ENCODE measurements at regions not wholly inside any gene's neighbourhood (a gene's known extent, or its start where the extent isn't known, plus 50 kb on each side); places are given as distances from the start of the nearest gene placed in this dataset.
"Not testable (repeated sequence)": the region's sequence is repeated elsewhere in the genome, so short reads cannot be mapped to it uniquely, and the experiment has no call there.

- H3K4me1 ChIP-seq (ENCODE audit: control insufficient read depth, insufficient read depth, low read depth, low read length); H2AFZ ChIP-seq (ENCODE audit: low read depth, low read length); H3K9me3 ChIP-seq (ENCODE audit: control insufficient read depth, low read length); H3K4me3 ChIP-seq (ENCODE audit: insufficient read depth in 1 of 2, low read depth in 1 of 2, low read length in 2 of 2); H2AK5ac ChIP-seq (ENCODE audit: low read length, severe bottlenecking); DNase-seq; H3K79me1 ChIP-seq (replicated peaks; ENCODE audit: low read length, poor library complexity, severe bottlenecking); H3K27ac ChIP-seq (ENCODE audit: low read length, poor library complexity, severe bottlenecking); H3K9ac ChIP-seq (ENCODE audit: low read length); H3K14ac ChIP-seq (ENCODE audit: low read length in 2 of 2); H2BK12ac ChIP-seq (ENCODE audit: low read length in 2 of 2); H3K23ac ChIP-seq (ENCODE audit: low read length in 2 of 2); H4K91ac ChIP-seq (ENCODE audit: low read length); H2BK15ac ChIP-seq (ENCODE audit: low read depth, poor library complexity, severe bottlenecking); H3K27me3 ChIP-seq (ENCODE audit: control insufficient read depth in 1 of 2, insufficient read depth in 1 of 2, low read length in 2 of 2); H3K36me3 ChIP-seq (ENCODE audit: control insufficient read depth in 1 of 2, insufficient read depth in 2 of 2, low read depth in 1 of 2, low read length in 2 of 2); H4K8ac ChIP-seq (ENCODE audit: low read length); H3K4ac ChIP-seq (ENCODE audit: low read depth in 1 of 2, low read length in 2 of 2); H2BK120ac ChIP-seq (ENCODE audit: low read depth, low read length); H2BK5ac ChIP-seq (ENCODE audit: low read depth, low read length, poor library complexity, severe bottlenecking); H3K4me2 ChIP-seq (ENCODE audit: low read length, poor library complexity, severe bottlenecking); H3K18ac ChIP-seq (ENCODE audit: low read depth in 1 of 2, low read length in 2 of 2): not testable (repeated sequence)
- WGBS: 81% methylated on average over 11 of the region's 32 CpGs
Measured at GRCh38 chr3:182425926-182426718, 367.2 kb upstream of the ATP11B start.

- H3K4ac ChIP-seq (ENCODE audit: low read depth in 1 of 2, low read length in 2 of 2); H3K18ac ChIP-seq (ENCODE audit: low read depth in 1 of 2, low read length in 2 of 2); H3K4me3 ChIP-seq (ENCODE audit: insufficient read depth in 1 of 2, low read depth in 1 of 2, low read length in 2 of 2); H4K91ac ChIP-seq (ENCODE audit: low read length); H3K9me3 ChIP-seq (ENCODE audit: control insufficient read depth, low read length); H2BK12ac ChIP-seq (ENCODE audit: low read length in 2 of 2); DNase-seq; H4K8ac ChIP-seq (ENCODE audit: low read length); H3K23ac ChIP-seq (ENCODE audit: low read length in 2 of 2); H3K4me1 ChIP-seq (ENCODE audit: control insufficient read depth, insufficient read depth, low read depth, low read length); H2BK120ac ChIP-seq (ENCODE audit: low read depth, low read length); H3K36me3 ChIP-seq (ENCODE audit: control insufficient read depth in 1 of 2, insufficient read depth in 2 of 2, low read depth in 1 of 2, low read length in 2 of 2); H2AK5ac ChIP-seq (ENCODE audit: low read length, severe bottlenecking); H3K79me1 ChIP-seq (replicated peaks; ENCODE audit: low read length, poor library complexity, severe bottlenecking); H2BK5ac ChIP-seq (ENCODE audit: low read depth, low read length, poor library complexity, severe bottlenecking); H3K27me3 ChIP-seq (ENCODE audit: control insufficient read depth in 1 of 2, insufficient read depth in 1 of 2, low read length in 2 of 2); H3K27ac ChIP-seq (ENCODE audit: low read length, poor library complexity, severe bottlenecking); H3K14ac ChIP-seq (ENCODE audit: low read length in 2 of 2); H2AFZ ChIP-seq (ENCODE audit: low read depth, low read length); H3K4me2 ChIP-seq (ENCODE audit: low read length, poor library complexity, severe bottlenecking); H3K9ac ChIP-seq (ENCODE audit: low read length); H2BK15ac ChIP-seq (ENCODE audit: low read depth, poor library complexity, severe bottlenecking): not testable (repeated sequence)
- 76% methylated on average over 3 of the region's 6 CpGs for WGBS
Measured at GRCh38 chr3:182431972-182432371, 361.3 kb upstream of the ATP11B start.

GRCh38 chr3:182435860-182436259, 357.4 kb upstream of the ATP11B start:
- Histone ChIP-seq H3K4me2 (ENCODE audit: low read length, poor library complexity, severe bottlenecking) (no peak overlapping the region), H3K18ac (ENCODE audit: low read depth in 1 of 2, low read length in 2 of 2) (no peak overlapping the region), H3K9me3 (ENCODE audit: control insufficient read depth, low read length) (no peaks in the 10 kb centered on the region), H3K4me1 (ENCODE audit: control insufficient read depth, insufficient read depth, low read depth, low read length) (no peaks in the 10 kb centered on the region), H2AFZ (ENCODE audit: low read depth, low read length) (no peak overlapping the region), H3K4me3 (ENCODE audit: insufficient read depth in 1 of 2, low read depth in 1 of 2, low read length in 2 of 2) (no peak overlapping the region), H2AK5ac (ENCODE audit: low read length, severe bottlenecking) (no peak overlapping the region), H2BK120ac (ENCODE audit: low read depth, low read length) (no peak overlapping the region), H3K9ac (ENCODE audit: low read length) (no peak overlapping the region), H3K27me3 (ENCODE audit: control insufficient read depth in 1 of 2, insufficient read depth in 1 of 2, low read length in 2 of 2) (no peaks in the 10 kb centered on the region), H3K14ac (ENCODE audit: low read length in 2 of 2) (no peak overlapping the region), H2BK15ac (ENCODE audit: low read depth, poor library complexity, severe bottlenecking) (no peak overlapping the region), H3K36me3 (ENCODE audit: control insufficient read depth in 1 of 2, insufficient read depth in 2 of 2, low read depth in 1 of 2, low read length in 2 of 2) (no peaks in the 10 kb centered on the region), H4K91ac (ENCODE audit: low read length) (no peak overlapping the region), H3K27ac (ENCODE audit: low read length, poor library complexity, severe bottlenecking) (no peak overlapping the region), H2BK5ac (ENCODE audit: low read depth, low read length, poor library complexity, severe bottlenecking) (no peak overlapping the region), H3K4ac (ENCODE audit: low read depth in 1 of 2, low read length in 2 of 2) (no peak overlapping the region), H4K8ac (ENCODE audit: low read length) (no peak overlapping the region), H3K23ac (ENCODE audit: low read length in 2 of 2) (no peak overlapping the region), H3K79me1 (replicated peaks; ENCODE audit: low read length, poor library complexity, severe bottlenecking) (no peaks in the 10 kb centered on the region), H2BK12ac (ENCODE audit: low read length in 2 of 2) (no peak overlapping the region)
- WGBS: no CpG with 5 or more reads among the region's 1 CpG
- DNase-seq: no peak

- H3K27ac ChIP-seq (ENCODE audit: low read length, poor library complexity, severe bottlenecking): no peak overlapping the region
- H3K4me3 ChIP-seq (ENCODE audit: insufficient read depth in 1 of 2, low read depth in 1 of 2, low read length in 2 of 2): no peak overlapping the region
- H3K23ac ChIP-seq (ENCODE audit: low read length in 2 of 2): no peak overlapping the region
- H2BK12ac ChIP-seq (ENCODE audit: low read length in 2 of 2): no peak overlapping the region
- no peak overlapping the region for H3K9ac ChIP-seq (ENCODE audit: low read length)
- H3K4ac ChIP-seq (ENCODE audit: low read depth in 1 of 2, low read length in 2 of 2): no peak overlapping the region
- no peak overlapping the region for H2AFZ ChIP-seq (ENCODE audit: low read depth, low read length)
- H3K14ac ChIP-seq (ENCODE audit: low read length in 2 of 2): no peak overlapping the region
- H3K36me3 ChIP-seq (ENCODE audit: control insufficient read depth in 1 of 2, insufficient read depth in 2 of 2, low read depth in 1 of 2, low read length in 2 of 2): no peaks in the 10 kb centered on the region
- no peak overlapping the region for H3K18ac ChIP-seq (ENCODE audit: low read depth in 1 of 2, low read length in 2 of 2)
- H3K27me3 ChIP-seq (ENCODE audit: control insufficient read depth in 1 of 2, insufficient read depth in 1 of 2, low read length in 2 of 2): no peaks in the 10 kb centered on the region
- H3K4me1 ChIP-seq (ENCODE audit: control insufficient read depth, insufficient read depth, low read depth, low read length): no peaks in the 10 kb centered on the region
- H3K4me2 ChIP-seq (ENCODE audit: low read length, poor library complexity, severe bottlenecking): no peak overlapping the region
- H4K8ac ChIP-seq (ENCODE audit: low read length): no peak overlapping the region
- H2BK15ac ChIP-seq (ENCODE audit: low read depth, poor library complexity, severe bottlenecking): no peak overlapping the region
- no peaks in the 10 kb centered on the region for H3K79me1 ChIP-seq (replicated peaks; ENCODE audit: low read length, poor library complexity, severe bottlenecking)
- no peak for DNase-seq
- no peak overlapping the region for H2AK5ac ChIP-seq (ENCODE audit: low read length, severe bottlenecking)
- no peak overlapping the region for H2BK5ac ChIP-seq (ENCODE audit: low read depth, low read length, poor library complexity, severe bottlenecking)
- H4K91ac ChIP-seq (ENCODE audit: low read length): no peak overlapping the region
- H2BK120ac ChIP-seq (ENCODE audit: low read depth, low read length): no peak overlapping the region
- 68% methylated on average over 6 of the region's 6 CpGs for WGBS
- H3K9me3 ChIP-seq (ENCODE audit: control insufficient read depth, low read length): no peaks in the 10 kb centered on the region
Measured at GRCh38 chr3:182436547-182436946, 356.8 kb upstream of the ATP11B start.
